CD14-positive monocyte (primary cell): ENCODE measurements at regions not wholly inside any gene's neighbourhood (a gene's known extent, or its start where the extent isn't known, plus 50 kb on each side); places are given as distances from the start of the nearest gene placed in this dataset.

Experiments
- DNase-seq, 3 donors: peaks; one replicate each; pipeline ENCODE4 v3.0.0-alpha.2; 2011 to 2022
- H2AFZ ChIP-seq: 2 replicates; pipeline ENCODE4 v1.6.0; 2012; ENCODE audit warnings: mild to moderate bottlenecking, low read depth, low read length, inconsistent platforms; ENCODE audit not compliant: insufficient read depth, poor library complexity, severe bottlenecking
- H3K27ac ChIP-seq, 2 donors: 1 replicate in 1 of 2; 2 replicates in 1 of 2; pipeline ENCODE4 v1.5.1; 2012 to 2013; ENCODE audit warnings: low read length in 2 of 2, control low read depth in 1 of 2, inconsistent platforms in 1 of 2, low read depth in 1 of 2, mild to moderate bottlenecking in 1 of 2
- H3K27me3 ChIP-seq, 2 donors: one replicate each; pipeline versions ENCODE4 v1.6.0 to v1.6.1; 2011 to 2013; ENCODE audit warnings: low read length in 2 of 2; ENCODE audit not compliant: control insufficient read depth in 2 of 2, insufficient read depth in 2 of 2
- H3K36me3 ChIP-seq, 2 donors: replicated peaks in 1 of 2; 1 replicate in 1 of 2; 2 replicates in 1 of 2; pipeline versions ENCODE4 v1.5.1 to v1.6.1; 2012 to 2013; ENCODE audit warnings: low read length in 2 of 2, control low read depth in 1 of 2, inconsistent platforms in 1 of 2, mild to moderate bottlenecking in 1 of 2; ENCODE audit not compliant: insufficient read depth in 2 of 2, control insufficient read depth in 1 of 2
- H3K4me1 ChIP-seq, 2 donors: 1 replicate in 1 of 2; 2 replicates in 1 of 2; pipeline versions ENCODE4 v1.5.1 to v1.6.1; 2012 to 2013; ENCODE audit warnings: low read length in 2 of 2, control low read depth in 1 of 2, inconsistent platforms in 1 of 2, mild to moderate bottlenecking in 1 of 2, moderate library complexity in 1 of 2; ENCODE audit not compliant: insufficient read depth in 2 of 2, control insufficient read depth in 1 of 2
- H3K4me2 ChIP-seq: replicated peaks from 2 replicates; pipeline ENCODE3; 2012; ENCODE audit warnings: low read length, moderate library complexity, mild to moderate bottlenecking; ENCODE audit not compliant: poor library complexity, severe bottlenecking; ENCODE audit errors: extremely low read depth
- H3K4me3 ChIP-seq, 3 experiments: fragments of 200-600 bp in 1 of 3; sonication (generic) in 1 of 3; replicated peaks in 1 of 3; 1 replicate in 2 of 3; 2 replicates in 1 of 3; pipeline ENCODE4 v1.5.1; 2011 to 2013; ENCODE audit warnings: low read length in 3 of 3, mild to moderate bottlenecking in 3 of 3, control low read depth in 2 of 3, low read depth in 2 of 3, inconsistent platforms in 1 of 3, moderate library complexity in 1 of 3
- H3K79me2 ChIP-seq: 2 replicates; pipeline ENCODE4 v1.6.0; 2012; ENCODE audit warnings: mild to moderate bottlenecking, control low read depth, inconsistent platforms, low read length, moderate library complexity; ENCODE audit not compliant: insufficient read depth
- H3K9ac ChIP-seq: 2 replicates; pipeline ENCODE4 v1.6.0; 2017; ENCODE audit warnings: low read length, mild to moderate bottlenecking; ENCODE audit not compliant: insufficient read depth, poor library complexity, severe bottlenecking
- H3K9me3 ChIP-seq, 2 donors: replicated peaks in 1 of 2; 1 replicate in 1 of 2; 2 replicates in 1 of 2; pipeline versions ENCODE4 v1.5.1 to v1.6.1; 2012 to 2013; ENCODE audit warnings: low read length in 2 of 2, control low read depth in 1 of 2; ENCODE audit not compliant: control insufficient read depth in 1 of 2, insufficient read depth in 1 of 2
- H4K20me1 ChIP-seq: 2 replicates; pipeline ENCODE4 v1.6.0; 2012; ENCODE audit warnings: mild to moderate bottlenecking, low read length, control low read depth, moderate library complexity; ENCODE audit not compliant: insufficient read depth
- H3K27ac Mint-ChIP-seq, 7 donors: one replicate each; pipeline ENCODE4 v1.8.0; 2020; ENCODE audit warnings: mild to moderate bottlenecking in 7 of 7, mixed read lengths in 7 of 7, moderate library complexity in 6 of 7, inconsistent platforms in 2 of 7
- H3K27me3 Mint-ChIP-seq, 3 donors: one replicate each; pipeline ENCODE4 v1.8.0; 2021 to 2022; ENCODE audit warnings: low read depth in 3 of 3, mild to moderate bottlenecking in 3 of 3, mixed read lengths in 3 of 3, moderate library complexity in 3 of 3, inconsistent platforms in 1 of 3
- H3K36me3 Mint-ChIP-seq, 2 donors: one replicate each; pipeline ENCODE4 v1.8.0; 2020; ENCODE audit warnings: mixed read lengths in 2 of 2, inconsistent platforms in 1 of 2, mild to moderate bottlenecking in 1 of 2
- H3K4me1 Mint-ChIP-seq: one replicate; pipeline ENCODE4 v1.8.0; 2020; ENCODE audit warnings: mild to moderate bottlenecking, mixed read lengths
- H3K4me3 Mint-ChIP-seq, 2 donors: one replicate each; pipeline ENCODE4 v1.8.0; 2020; ENCODE audit warnings: mild to moderate bottlenecking in 2 of 2, mixed read lengths in 2 of 2, moderate library complexity in 1 of 2
- H3K9me3 Mint-ChIP-seq, 7 donors: one replicate each; pipeline ENCODE4 v1.8.0; 2020 to 2022; ENCODE audit warnings: mixed read lengths in 7 of 7, mild to moderate bottlenecking in 6 of 7, moderate library complexity in 6 of 7, inconsistent platforms in 2 of 7
- CTCF ChIP-seq: fragments of 200-600 bp; IDR thresholded peaks from one replicate; pipeline ENCODE4 v1.8.0; 2022; ENCODE audit warnings: antibody characterized with exemption, mild to moderate bottlenecking
- whole genome bisulfite sequencing: methylation state at CpG from one replicate; pipeline ENCODE4 v1.1.5; 2013; ENCODE audit warnings: missing lambda C conversion rate; ENCODE audit not compliant: insufficient coverage; 5-methylcytosine and 5-hydroxymethylcytosine counted together
- intact Hi-C, 2 donors: fragments of 100-400 bp; cut with micrococcal nuclease; formaldehyde crosslinking; loops; one replicate each; pipeline versions ENCODE4 v1.15.0 to v1.15.1; 2023

- no peak overlapping the region for H3K4me3 Mint-ChIP-seq
- H3K27me3 ChIP-seq = no peaks in the 10 kb centered on the region
- TF ChIP-seq CTCF = no peak
- no peak overlapping the region for H3K27ac Mint-ChIP-seq
- H3K4me2 ChIP-seq = no peak overlapping the region
- no peaks in the 10 kb centered on the region for H3K79me2 ChIP-seq
- H3K9me3 Mint-ChIP-seq = peaks cover 0 to 3% (median 2%) of the 10 kb centered on the region in 7 donors
- H3K4me1 Mint-ChIP-seq = no peaks in the 10 kb centered on the region
- no CpG with 5 or more reads among the region's 1 CpG for WGBS
- H3K27ac ChIP-seq = no peak overlapping the region
- H3K36me3 ChIP-seq = no peaks in the 10 kb centered on the region
- no peaks in the 10 kb centered on the region for H3K36me3 Mint-ChIP-seq
- H3K4me3 ChIP-seq = no peak overlapping the region
- intact Hi-C loops = no loop called here
- H4K20me1 ChIP-seq = no peaks in the 10 kb centered on the region
- no peak overlapping the region for H2AFZ ChIP-seq
- H3K9me3 ChIP-seq = no peaks in the 10 kb centered on the region
- no peaks in the 10 kb centered on the region for H3K4me1 ChIP-seq
- no peak for DNase-seq
- H3K9ac ChIP-seq = no peak overlapping the region
- no peaks in the 10 kb centered on the region for H3K27me3 Mint-ChIP-seq
Measured at GRCh38 chr5:155311721-155312120, 298.2 kb downstream of the KIF4B start.

GRCh38 chr5:155313518-155313917, 300.0 kb downstream of the KIF4B start:
- no peak for TF ChIP-seq CTCF
- Mint-ChIP-seq H3K9me3 (peaks cover 0 to 4% (median 2%) of the 10 kb centered on the region in 7 donors), H3K4me1 (no peaks in the 10 kb centered on the region), H3K36me3 (no peaks in the 10 kb centered on the region), H3K27ac (no peak overlapping the region), H3K4me3 (no peak overlapping the region), H3K27me3 (no peaks in the 10 kb centered on the region)
- no peaks in the 10 kb centered on the region for H3K79me2 ChIP-seq
- WGBS = no CpG with 5 or more reads among the region's 2 CpGs
- no peak overlapping the region for H3K27ac ChIP-seq
- no peaks in the 10 kb centered on the region for H4K20me1 ChIP-seq
- no peak overlapping the region for H3K4me3 ChIP-seq
- DNase-seq = no peak
- H3K9ac ChIP-seq = no peak overlapping the region
- no peaks in the 10 kb centered on the region for H3K4me1 ChIP-seq
- no peaks in the 10 kb centered on the region for H3K27me3 ChIP-seq
- intact Hi-C loops = no loop called here
- no peaks in the 10 kb centered on the region for H3K36me3 ChIP-seq
- no peak overlapping the region for H3K4me2 ChIP-seq
- H2AFZ ChIP-seq = no peak overlapping the region
- no peaks in the 10 kb centered on the region for H3K9me3 ChIP-seq
